Peyer's patch (tissue), 4 donors: ENCODE measurements at regions not wholly inside any gene's neighbourhood (a gene's known extent, or its start where the extent isn't known, plus 50 kb on each side); places are given as distances from the start of the nearest gene placed in this dataset.

Source experiments
- DNase-seq, 3 donors: peaks; one replicate each; pipeline ENCODE4 v3.0.0-alpha.2; 2017 to 2019
- H3K27ac ChIP-seq, 4 donors: fragments of 200-600 bp; sonication (generic); one replicate each; pipeline ENCODE4 v1.5.1; 2016 to 2019
- H3K27me3 ChIP-seq, 2 donors: fragments of 200-600 bp; sonication (generic); one replicate each; pipeline ENCODE4 v1.5.1; 2019
- H3K36me3 ChIP-seq, 3 donors: fragments of 200-600 bp; sonication (generic); one replicate each; pipeline ENCODE4 v1.5.1; 2016 to 2019
- H3K4me1 ChIP-seq, 4 donors: fragments of 200-600 bp; sonication (generic); one replicate each; pipeline ENCODE4 v1.5.1; 2016 to 2019
- H3K4me3 ChIP-seq, 4 donors: fragments of 200-600 bp; sonication (generic); 1 replicate in 3 of 4; 2 replicates in 1 of 4; pipeline ENCODE4 v1.5.1; 2016 to 2019; ENCODE audit warnings: mild to moderate bottlenecking in 1 of 4
- H3K9me3 ChIP-seq, 4 donors: fragments of 200-600 bp; sonication (generic); one replicate each; pipeline ENCODE4 v1.5.1; 2016 to 2019; ENCODE audit warnings: mild to moderate bottlenecking in 1 of 4
- POLR2A ChIP-seq, 2 donors: fragments of 450-650 bp; IDR thresholded peaks; one replicate each; pipeline ENCODE4 v1.5.1; 2017; ENCODE audit warnings: antibody characterized with exemption in 2 of 2, mild to moderate bottlenecking in 2 of 2, moderate library complexity in 2 of 2
- TF ChIP-seq, protein P1 (sequence below), 6 experiments: fragments of 450-650 bp in 4 of 6; fragments of 200-600 bp in 2 of 6; sonication (generic) in 1 of 6; IDR thresholded peaks; one replicate each; pipeline ENCODE4 v1.5.1; 2017 to 2019; ENCODE audit warnings: antibody characterized with exemption in 6 of 6, mild to moderate bottlenecking in 3 of 6, moderate library complexity in 1 of 6

DNA sequence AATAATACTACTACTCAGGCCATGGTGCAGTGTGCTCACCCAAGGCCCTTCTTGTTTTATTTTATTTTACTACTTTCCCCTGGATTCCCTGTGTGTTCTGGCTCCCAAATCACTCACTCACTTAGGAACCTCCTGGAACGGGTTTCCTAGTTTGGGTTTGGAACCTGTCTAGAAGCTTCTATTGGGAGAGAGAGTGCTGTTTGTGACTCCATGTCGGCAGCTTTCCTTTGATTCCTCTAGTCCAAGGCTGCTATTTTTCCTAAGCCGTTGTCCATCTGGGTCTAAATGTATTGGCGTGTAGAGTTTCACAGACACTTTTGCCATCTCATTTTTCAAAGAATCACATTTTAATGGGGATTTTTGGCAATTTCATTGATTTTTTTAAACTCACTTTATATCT is 70.8 kb downstream of the FOXA2 start:
- no peak overlapping the region for H3K27ac ChIP-seq
- no peaks in the 10 kb centered on the region for H3K36me3 ChIP-seq
- H3K27me3 ChIP-seq: no peaks in the 10 kb centered on the region

DNA sequence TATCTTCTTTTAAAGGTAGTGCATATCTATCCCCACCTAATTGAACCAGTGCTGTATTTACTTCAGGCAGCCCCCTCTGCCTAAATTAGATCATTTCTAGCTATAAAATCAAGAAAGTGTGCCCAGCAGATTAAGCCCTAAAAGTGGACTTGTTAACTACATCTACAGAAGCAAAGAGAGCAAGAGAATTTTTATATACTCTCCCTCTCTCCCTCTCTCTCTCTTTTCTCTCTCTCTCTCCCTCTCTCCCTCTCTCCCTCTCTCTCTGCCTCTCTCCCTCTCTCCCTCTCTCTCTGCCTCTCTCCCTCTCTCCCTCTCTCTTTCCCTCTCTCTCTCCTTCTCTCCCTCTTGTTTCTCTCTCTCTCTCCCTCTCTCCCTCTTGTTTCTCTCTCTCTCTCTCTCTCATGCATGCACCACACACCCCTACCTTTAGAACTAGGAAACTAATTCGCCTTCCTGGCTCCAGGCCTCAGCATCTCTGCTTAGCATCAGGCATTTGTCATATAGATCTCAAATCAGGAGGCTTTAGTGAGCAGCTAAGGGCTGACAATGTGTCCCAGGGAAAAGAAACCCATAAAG is 71.4 kb downstream of the FOXA2 start:
- no peak for DNase-seq
- Histone ChIP-seq H3K27me3 (no peaks in the 10 kb centered on the region), H3K36me3 (no peaks in the 10 kb centered on the region), H3K27ac (no peak overlapping the region), H3K4me3 (no peak overlapping the region), H3K4me1 (no peaks in the 10 kb centered on the region), H3K9me3 (no peaks in the 10 kb centered on the region)
- TF ChIP-seq, protein P1, sequence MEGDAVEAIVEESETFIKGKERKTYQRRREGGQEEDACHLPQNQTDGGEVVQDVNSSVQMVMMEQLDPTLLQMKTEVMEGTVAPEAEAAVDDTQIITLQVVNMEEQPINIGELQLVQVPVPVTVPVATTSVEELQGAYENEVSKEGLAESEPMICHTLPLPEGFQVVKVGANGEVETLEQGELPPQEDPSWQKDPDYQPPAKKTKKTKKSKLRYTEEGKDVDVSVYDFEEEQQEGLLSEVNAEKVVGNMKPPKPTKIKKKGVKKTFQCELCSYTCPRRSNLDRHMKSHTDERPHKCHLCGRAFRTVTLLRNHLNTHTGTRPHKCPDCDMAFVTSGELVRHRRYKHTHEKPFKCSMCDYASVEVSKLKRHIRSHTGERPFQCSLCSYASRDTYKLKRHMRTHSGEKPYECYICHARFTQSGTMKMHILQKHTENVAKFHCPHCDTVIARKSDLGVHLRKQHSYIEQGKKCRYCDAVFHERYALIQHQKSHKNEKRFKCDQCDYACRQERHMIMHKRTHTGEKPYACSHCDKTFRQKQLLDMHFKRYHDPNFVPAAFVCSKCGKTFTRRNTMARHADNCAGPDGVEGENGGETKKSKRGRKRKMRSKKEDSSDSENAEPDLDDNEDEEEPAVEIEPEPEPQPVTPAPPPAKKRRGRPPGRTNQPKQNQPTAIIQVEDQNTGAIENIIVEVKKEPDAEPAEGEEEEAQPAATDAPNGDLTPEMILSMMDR (IDR thresholded peaks at IDR 0.05): no peak
- no peak for TF ChIP-seq POLR2A (IDR thresholded peaks at IDR 0.05)

More for the DNA sequence above, 70.8 kb downstream of the FOXA2 start:
- DNase-seq: no peak
- Histone ChIP-seq H3K4me3 (no peak overlapping the region), H3K4me1 (no peaks in the 10 kb centered on the region), H3K9me3 (no peaks in the 10 kb centered on the region)
- TF ChIP-seq, protein P1 (IDR thresholded peaks at IDR 0.05): no peak
- no peak for TF ChIP-seq POLR2A (IDR thresholded peaks at IDR 0.05)

- peak in 2 of 3 donors; percentile 62 to 66 for DNase-seq
- peak overlapping the region in 1 of 4 donors; percentile 49 for H3K27ac ChIP-seq
Measured at GRCh38 chr20:22511943-22512910, 72.1 kb downstream of the FOXA2 start.

DNA sequence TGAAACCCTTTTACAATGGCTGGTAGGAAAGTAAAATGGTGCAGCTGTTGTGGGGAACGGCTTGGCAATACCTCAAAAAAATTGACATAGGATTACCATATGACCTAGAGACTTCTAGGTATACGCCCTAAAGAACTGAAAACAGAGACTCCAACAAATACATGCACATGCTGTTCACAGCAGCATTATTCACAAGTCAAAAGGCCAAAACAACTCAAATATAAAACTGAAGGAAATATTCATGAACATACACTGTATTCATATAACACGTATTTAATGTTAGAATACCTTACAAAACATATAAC is 74.6 kb downstream of the FOXA2 start:
- no peak for TF ChIP-seq POLR2A (IDR thresholded peaks at IDR 0.05)
- TF ChIP-seq, protein P1 (IDR thresholded peaks at IDR 0.05): no peak
- Histone ChIP-seq H3K36me3 (no peaks in the 10 kb centered on the region), H3K27ac (no peak overlapping the region), H3K4me3 (no peak overlapping the region), H3K27me3 (no peaks in the 10 kb centered on the region), H3K9me3 (no peaks in the 10 kb centered on the region), H3K4me1 (no peaks in the 10 kb centered on the region)
- DNase-seq: no peak

More at GRCh38 chr20:22511943-22512910, 72.1 kb downstream of the FOXA2 start:
- no peak overlapping the region for H3K4me3 ChIP-seq
- no peaks in the 10 kb centered on the region for H3K9me3 ChIP-seq
- H3K4me1 ChIP-seq: no peaks in the 10 kb centered on the region
- TF ChIP-seq, protein P1 (IDR thresholded peaks at IDR 0.05): no peak
- peak in 1 of 2 donors; percentile 19 for TF ChIP-seq POLR2A (IDR thresholded peaks at IDR 0.05)
- H3K27me3 ChIP-seq: no peaks in the 10 kb centered on the region
- no peaks in the 10 kb centered on the region for H3K36me3 ChIP-seq

DNA sequence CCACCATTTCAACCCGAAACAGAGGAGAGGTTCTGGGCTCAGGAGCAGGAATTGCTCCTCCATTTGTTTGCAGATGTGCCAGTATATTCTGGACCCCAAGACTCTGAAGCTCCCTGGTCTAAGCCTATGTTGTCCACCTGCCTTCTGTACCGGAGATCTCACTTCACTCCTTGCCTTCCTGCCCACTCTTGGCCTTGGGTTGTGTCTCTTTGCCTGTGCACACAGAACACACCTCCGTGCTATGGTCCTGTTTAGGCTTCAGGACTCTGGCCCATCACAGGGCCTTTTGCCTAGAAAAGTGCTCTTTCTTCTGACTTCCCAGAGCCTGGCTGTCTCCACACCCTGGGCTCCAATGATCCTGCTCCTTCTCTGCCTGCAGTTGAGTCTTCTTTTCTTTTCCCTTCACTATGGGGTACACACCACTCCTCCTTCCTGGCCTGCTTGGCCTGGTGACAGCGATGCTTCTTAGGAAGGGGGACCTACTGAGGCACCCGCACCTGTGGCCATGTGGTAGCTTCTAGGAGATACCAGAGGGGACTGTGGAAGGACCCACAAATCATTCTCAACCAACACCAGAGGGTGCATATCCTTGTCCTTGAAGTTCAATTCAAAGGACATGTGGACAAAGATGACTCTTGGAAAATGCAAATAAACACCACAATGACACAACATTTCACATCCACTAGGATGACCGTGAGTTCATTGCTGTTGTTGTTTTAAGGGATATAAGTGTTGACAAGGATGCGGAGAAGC is 75.1 kb downstream of the FOXA2 start:
- Histone ChIP-seq H3K27me3 (no peaks in the 10 kb centered on the region), H3K27ac (no peak overlapping the region), H3K9me3 (no peaks in the 10 kb centered on the region), H3K4me1 (no peaks in the 10 kb centered on the region), H3K36me3 (no peaks in the 10 kb centered on the region), H3K4me3 (no peak overlapping the region)
- no peak for TF ChIP-seq POLR2A (IDR thresholded peaks at IDR 0.05)
- TF ChIP-seq, protein P1 (IDR thresholded peaks at IDR 0.05): no peak
- no peak for DNase-seq
